G401 (cell line): ENCODE measurements at regions not wholly inside any gene's neighbourhood (a gene's known extent, or its start where the extent isn't known, plus 50 kb on each side); places are given as distances from the start of the nearest gene placed in this dataset.
"Not testable (repeated sequence)": the region's sequence is repeated elsewhere in the genome, so short reads cannot be mapped to it uniquely, and the experiment has no call there.

Source experiments
- DNase-seq: peaks from one replicate; pipeline ENCODE4 v3.0.0-alpha.2; 2015; ENCODE audit warnings: low spot score
- in situ Hi-C: cut with HindIII; loops from 2 replicates; pipeline ENCODE4 v1.10.0; 2016; ENCODE audit warnings: low sequenced_read_pairs, mixed read lengths

DNA sequence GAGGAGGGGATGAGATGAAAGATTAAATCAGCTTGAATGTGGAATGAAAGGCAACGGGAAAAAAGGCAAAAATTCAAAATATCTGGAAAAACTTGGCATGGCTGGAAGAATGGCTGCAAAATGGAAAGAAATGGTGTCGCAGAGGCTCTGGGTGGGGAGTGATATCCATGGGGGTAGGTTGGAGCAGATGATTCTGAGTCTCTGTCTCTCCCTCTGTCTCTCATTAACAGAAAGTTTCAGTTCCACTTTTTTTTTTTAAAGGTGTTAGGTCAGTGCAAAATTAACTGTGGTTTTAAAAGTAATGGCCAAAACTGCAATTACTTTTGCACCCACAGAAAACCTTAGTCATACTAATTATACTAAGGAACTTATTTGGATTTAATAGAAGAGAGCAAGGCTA is 931.1 kb upstream of the USP9Y start:
- in situ Hi-C loops, result no loop called here
- no peak for DNase-seq

DNA sequence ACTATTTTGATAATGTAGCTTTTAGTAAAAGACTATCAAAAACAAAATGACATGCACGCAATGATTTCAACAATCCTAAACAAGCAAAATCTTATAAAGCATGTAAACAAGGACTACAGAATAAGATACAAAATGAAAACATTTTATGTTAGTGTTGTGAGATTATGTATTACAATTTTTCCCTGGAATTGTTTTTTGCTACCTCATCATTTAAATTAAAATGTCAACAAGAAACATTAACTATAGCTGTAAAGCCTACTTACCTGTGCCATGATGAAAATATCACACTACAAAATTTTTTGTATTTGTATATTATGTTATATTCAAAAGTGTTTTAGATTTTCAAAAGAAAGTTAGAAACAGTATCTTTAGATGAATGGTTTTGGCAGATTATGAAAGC is 921.3 kb upstream of the USP9Y start:
- in situ Hi-C loops, DNase-seq: not testable (repeated sequence)

DNA sequence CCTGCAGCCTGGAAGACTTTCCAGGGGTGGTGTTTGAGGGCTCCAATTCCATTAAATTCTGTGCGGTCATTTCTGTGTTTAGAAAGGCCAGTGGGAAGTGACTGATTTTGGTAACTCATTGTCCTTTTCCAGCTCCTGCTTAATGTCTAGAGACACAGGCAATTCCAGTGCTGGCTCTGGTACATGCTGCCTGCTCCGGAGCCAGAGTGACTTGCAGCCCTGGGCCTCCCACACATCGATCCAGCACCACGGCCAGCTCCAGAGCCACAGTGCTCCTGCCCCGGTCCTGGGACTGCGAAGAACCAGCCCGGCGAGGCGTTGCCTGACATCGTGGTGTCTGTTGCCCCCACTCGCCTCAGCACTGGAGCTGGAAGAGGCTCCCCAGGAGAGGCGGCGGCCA is 912.0 kb upstream of the USP9Y start:
- DNase-seq, result peak; percentile 0
- in situ Hi-C loops, result not testable (repeated sequence)

DNA sequence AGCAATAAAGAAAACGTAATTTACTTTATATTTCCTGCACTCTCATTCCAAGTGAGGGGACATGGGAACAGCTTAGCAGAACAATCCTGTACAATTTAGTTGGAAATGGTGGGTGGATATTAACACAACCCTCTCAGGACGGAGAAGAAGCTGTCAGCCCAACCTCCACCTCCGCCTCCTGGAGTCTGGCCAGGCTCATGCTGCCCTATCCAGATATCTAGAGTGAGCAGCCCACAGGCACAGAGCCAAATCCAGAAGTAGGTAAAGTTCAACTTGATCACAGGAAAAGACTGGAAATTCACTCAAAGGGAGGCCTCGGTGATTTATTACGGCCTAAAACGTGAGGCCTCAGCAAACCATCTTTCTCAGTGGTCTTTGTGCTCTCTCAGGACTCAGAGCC is 877.3 kb upstream of the USP9Y start:
- in situ Hi-C loops, DNase-seq: not testable (repeated sequence)

DNA sequence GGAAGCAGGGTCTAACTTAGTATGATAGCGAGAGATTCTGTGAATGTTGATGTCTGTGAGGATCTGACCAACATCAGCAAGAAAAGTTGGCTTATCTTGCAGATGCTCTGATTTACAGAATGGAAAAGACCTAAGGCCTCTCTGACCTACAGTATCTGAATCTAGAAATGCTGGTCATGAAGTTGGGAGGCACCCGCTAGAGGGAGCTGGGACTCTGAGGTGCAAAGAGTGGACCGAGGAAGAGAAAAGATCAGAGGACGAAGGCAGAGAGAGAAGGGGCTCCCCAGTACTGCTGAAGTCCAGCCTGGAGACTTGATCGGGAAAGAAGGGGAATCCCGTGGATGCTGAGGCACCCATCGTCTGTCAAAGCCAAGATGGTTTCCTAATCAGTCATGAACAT is 866.8 kb upstream of the USP9Y start:
- in situ Hi-C loops, DNase-seq: not testable (repeated sequence)
